GM18861 (cell line): ENCODE measurements at regions not wholly inside any gene's neighbourhood (a gene's known extent, or its start where the extent isn't known, plus 50 kb on each side); places are given as distances from the start of the nearest gene placed in this dataset.

Experiments used
- ATAC-seq: cut with Tn5 transposase; IDR thresholded peaks from one replicate; pipeline ENCODE4 v1.9.1; 2021; ENCODE audit not compliant: unreplicated experiment

DNA sequence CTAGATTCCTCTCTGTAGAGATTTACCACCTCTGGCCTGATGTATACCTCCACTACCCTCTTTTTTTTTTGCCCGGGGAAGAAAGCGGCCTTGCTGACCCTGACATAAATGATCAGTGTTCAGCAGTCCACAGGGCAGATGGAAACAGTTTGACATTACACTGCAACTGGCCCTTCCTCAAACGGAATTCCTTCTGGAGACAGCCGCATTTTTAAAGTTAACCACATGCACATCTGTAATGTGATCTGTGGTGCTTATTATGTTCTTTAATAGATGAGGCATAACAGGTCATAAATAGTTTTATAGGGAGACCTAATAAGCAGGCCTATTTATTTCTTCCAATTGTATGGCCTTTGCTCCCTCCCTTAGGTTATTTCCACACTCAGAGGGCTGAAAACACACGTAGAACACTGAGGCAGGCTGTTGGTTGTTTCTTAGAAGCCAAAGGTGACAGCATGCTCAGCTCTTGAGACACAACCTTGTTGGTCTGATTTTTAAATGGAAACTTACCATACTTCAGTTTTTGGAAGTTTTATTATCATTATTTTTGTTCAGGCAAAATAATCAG lies 84.0 kb upstream of the APC start:
- no peak for ATAC-seq

GRCh38 chr5:112655513-112655912 lies 82.2 kb upstream of the APC start:
- ATAC-seq, result no peak

GRCh38 chr5:112656451-112656850 lies 81.2 kb upstream of the APC start:
- ATAC-seq, result no peak

GRCh38 chr5:112657804-112658203 lies 79.9 kb upstream of the APC start:
- ATAC-seq, result no peak

DNA sequence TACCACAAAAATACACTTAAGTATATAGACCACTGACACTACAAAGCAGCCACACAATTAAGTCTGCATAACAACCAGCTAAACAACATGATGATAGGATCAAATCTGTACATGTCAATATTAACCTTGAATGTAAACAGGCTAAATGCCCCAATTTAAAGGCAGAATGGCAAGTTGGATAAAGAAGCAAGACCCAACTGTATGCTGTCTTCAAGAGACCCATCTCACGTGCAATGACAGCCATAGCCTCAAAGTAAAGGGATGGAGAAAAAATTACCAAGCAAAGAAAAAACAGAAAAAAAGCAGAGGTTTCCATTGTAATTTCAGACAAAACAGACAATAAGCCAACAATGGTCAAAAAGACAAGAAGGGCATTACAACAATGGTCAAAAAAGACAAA lies 77.3 kb upstream of the APC start:
- ATAC-seq, result no peak

- ATAC-seq, result no peak
Measured at GRCh38 chr5:112663146-112663545, 74.5 kb upstream of the APC start.

- ATAC-seq, result no peak
Measured at GRCh38 chr5:112668016-112668415, 69.7 kb upstream of the APC start.

DNA sequence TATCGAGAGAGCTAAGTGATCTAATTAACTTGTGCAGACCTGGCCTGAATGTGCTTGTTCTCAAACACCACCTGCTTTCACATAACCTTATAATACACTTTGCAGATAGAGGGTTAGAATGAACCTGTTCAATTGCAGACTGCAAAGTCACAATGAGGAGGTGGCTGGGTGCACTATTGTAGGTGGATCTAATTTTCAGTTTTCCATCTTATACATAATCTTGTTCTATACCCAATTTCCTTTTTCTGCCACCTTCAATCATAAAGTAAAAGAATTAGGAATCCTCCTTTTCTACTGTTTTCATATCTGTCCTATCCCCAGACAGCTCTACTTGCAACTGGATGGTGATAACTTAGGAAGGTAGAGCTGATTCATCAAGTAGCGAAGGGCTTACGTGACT lies 68.8 kb upstream of the APC start:
- no peak for ATAC-seq

- ATAC-seq, result no peak
Measured at GRCh38 chr5:112669328-112669963, 68.2 kb upstream of the APC start.

- no peak for ATAC-seq
Measured at GRCh38 chr5:112671687-112672086, 66.0 kb upstream of the APC start.

- peak; percentile 56 for ATAC-seq
Measured at GRCh38 chr5:112681481-112681908, 56.2 kb upstream of the APC start.

- no peak for ATAC-seq
Measured at GRCh38 chr5:112682621-112683061, 55.0 kb upstream of the APC start.

- no peak for ATAC-seq
Measured at GRCh38 chr5:112684121-112684520, 53.6 kb upstream of the APC start.

GRCh38 chr5:112684737-112685136 lies 52.9 kb upstream of the APC start:
- no peak for ATAC-seq

GRCh38 chr5:112685386-112685785 lies 52.3 kb upstream of the APC start:
- no peak for ATAC-seq

GRCh38 chr5:112685931-112686330 lies 51.8 kb upstream of the APC start:
- ATAC-seq, result no peak

GRCh38 chr5:112686675-112687074 lies 51.0 kb upstream of the APC start:
- ATAC-seq, result no peak

- ATAC-seq, result no peak
Measured at GRCh38 chr5:112687306-112687705, 50.4 kb upstream of the APC start.
